H9 (cell line): ENCODE measurements at regions not wholly inside any gene's neighbourhood (a gene's known extent, or its start where the extent isn't known, plus 50 kb on each side); places are given as distances from the start of the nearest gene placed in this dataset.

ENCODE experiments used
- DNase-seq: peaks from one replicate; pipeline ENCODE4 v3.0.0-alpha.2; 2017
- H2AFZ ChIP-seq: one replicate; pipeline ENCODE4 v1.6.1; 2013; ENCODE audit warnings: mild to moderate bottlenecking, low read length, control low read depth, moderate library complexity
- H2AK5ac ChIP-seq: 2 replicates; pipeline ENCODE4 v1.6.1; 2013; ENCODE audit warnings: low read length, control low read depth, mixed read lengths; ENCODE audit not compliant: insufficient read length
- H2BK120ac ChIP-seq: one replicate; pipeline ENCODE4 v1.6.1; 2013; ENCODE audit warnings: low read depth, mild to moderate bottlenecking, low read length, control low read depth, inconsistent platforms; ENCODE audit not compliant: poor library complexity, severe bottlenecking
- H2BK12ac ChIP-seq: 2 replicates; pipeline ENCODE4 v1.6.1; 2013; ENCODE audit warnings: low read length, control low read depth, mixed read lengths, low read depth; ENCODE audit not compliant: insufficient read length
- H2BK15ac ChIP-seq: 2 replicates; pipeline ENCODE4 v1.6.1; 2013; ENCODE audit warnings: low read depth, low read length, control low read depth
- H2BK20ac ChIP-seq: one replicate; pipeline ENCODE4 v1.6.1; 2013; ENCODE audit warnings: low read depth, mild to moderate bottlenecking, low read length, control low read depth, inconsistent platforms; ENCODE audit not compliant: poor library complexity, severe bottlenecking
- H2BK5ac ChIP-seq: 2 replicates; pipeline ENCODE4 v1.6.1; 2013; ENCODE audit warnings: low read length, control low read depth, mixed read lengths; ENCODE audit not compliant: insufficient read length
- H3K14ac ChIP-seq: 2 replicates; pipeline ENCODE4 v1.6.1; 2013; ENCODE audit warnings: low read length, control low read depth; ENCODE audit not compliant: insufficient read depth
- H3K18ac ChIP-seq: 2 replicates; pipeline ENCODE4 v1.6.1; 2013; ENCODE audit warnings: low read depth, mild to moderate bottlenecking, mixed read lengths, low read length, control low read depth; ENCODE audit not compliant: insufficient read length
- H3K23ac ChIP-seq: 2 replicates; pipeline ENCODE4 v1.6.1; 2013; ENCODE audit warnings: low read length, control low read depth, mixed read lengths, low read depth; ENCODE audit not compliant: insufficient read length
- H3K23me2 ChIP-seq: 2 replicates; pipeline ENCODE4 v1.6.1; 2013; ENCODE audit warnings: low read depth, mild to moderate bottlenecking, mixed read lengths, low read length, control low read depth; ENCODE audit not compliant: insufficient read length, poor library complexity, severe bottlenecking
- H3K27ac ChIP-seq: 2 replicates; pipeline ENCODE4 v1.5.1; 2013; ENCODE audit warnings: low read length, control low read depth, mixed read lengths, low read depth; ENCODE audit not compliant: insufficient read length
- H3K27me3 ChIP-seq: 2 replicates; pipeline ENCODE4 v1.6.1; 2013; ENCODE audit warnings: low read length, control low read depth, inconsistent platforms; ENCODE audit not compliant: insufficient read depth
- H3K4ac ChIP-seq: 2 replicates; pipeline ENCODE4 v1.6.1; 2013; ENCODE audit warnings: low read depth, mild to moderate bottlenecking, control low read depth, inconsistent platforms, low read length, moderate library complexity
- H3K4me1 ChIP-seq: 2 replicates; pipeline ENCODE4 v1.6.1; 2013; ENCODE audit warnings: low read length, control low read depth, inconsistent platforms; ENCODE audit not compliant: insufficient read depth
- H3K4me2 ChIP-seq: 2 replicates; pipeline ENCODE4 v1.6.1; 2013; ENCODE audit warnings: low read length, control low read depth, mixed read lengths; ENCODE audit not compliant: insufficient read length, insufficient read depth
- H3K56ac ChIP-seq: 2 replicates; pipeline ENCODE4 v1.6.1; 2013; ENCODE audit warnings: low read depth, mild to moderate bottlenecking, mixed read lengths, low read length, control low read depth; ENCODE audit not compliant: insufficient read length
- H3K79me1 ChIP-seq: 2 replicates; pipeline ENCODE4 v1.6.1; 2013; ENCODE audit warnings: low read depth, mild to moderate bottlenecking, moderate library complexity, low read length, control low read depth, inconsistent platforms; ENCODE audit not compliant: insufficient read depth, poor library complexity, severe bottlenecking
- H3K79me2 ChIP-seq: 2 replicates; pipeline ENCODE4 v1.6.1; 2013; ENCODE audit warnings: low read length, control low read depth, inconsistent platforms; ENCODE audit not compliant: insufficient read depth
- H3K9ac ChIP-seq: 2 replicates; pipeline ENCODE4 v1.6.1; 2013; ENCODE audit warnings: low read length, control low read depth, mixed read lengths; ENCODE audit not compliant: insufficient read length; ENCODE audit errors: extremely low read depth
- H3K9me3 ChIP-seq: one replicate; pipeline ENCODE4 v1.6.1; 2013; ENCODE audit warnings: low read depth, low read length, inconsistent platforms; ENCODE audit not compliant: control insufficient read depth
- H3T11ph ChIP-seq: one replicate; pipeline ENCODE4 v1.6.1; 2013; ENCODE audit warnings: mild to moderate bottlenecking, low read length, control low read depth, inconsistent platforms
- H4K20me1 ChIP-seq: one replicate; pipeline ENCODE4 v1.6.1; 2013; ENCODE audit not compliant: control insufficient read depth, insufficient read length, insufficient read depth
- H4K5ac ChIP-seq: 2 replicates; pipeline ENCODE4 v1.6.1; 2013; ENCODE audit warnings: low read depth, mild to moderate bottlenecking, mixed read lengths, low read length, control low read depth; ENCODE audit not compliant: insufficient read length
- H4K8ac ChIP-seq: replicated peaks from 2 replicates; pipeline ENCODE4 v1.6.1; 2013; ENCODE audit warnings: low read length, control low read depth, mixed read lengths, low read depth; ENCODE audit not compliant: insufficient read length
- H4K91ac ChIP-seq: 2 replicates; pipeline ENCODE4 v1.6.1; 2013; ENCODE audit warnings: low read depth, mild to moderate bottlenecking, moderate library complexity, mixed read lengths, low read length, control low read depth; ENCODE audit not compliant: insufficient read length
- H3K27ac Mint-ChIP-seq, 3 experiments: 2 replicates in 2 of 3; 3 replicates in 1 of 3; pipeline ENCODE4 v1.8.0; 2020 to 2021; ENCODE audit warnings: mixed read lengths in 3 of 3, mild to moderate bottlenecking in 1 of 3, moderate library complexity in 1 of 3
- H3K27me3 Mint-ChIP-seq: 2 replicates; pipeline ENCODE4 v1.8.0; 2021; ENCODE audit warnings: low read depth, mild to moderate bottlenecking, moderate library complexity, mixed read lengths
- H3K36me3 Mint-ChIP-seq, 3 experiments: 2 replicates in 2 of 3; 3 replicates in 1 of 3; pipeline ENCODE4 v1.8.0; 2020 to 2021; ENCODE audit warnings: low read depth in 3 of 3, mixed read lengths in 3 of 3; ENCODE audit not compliant: insufficient read depth in 1 of 3
- H3K4me1 Mint-ChIP-seq, 2 experiments: 2 replicates each; pipeline ENCODE4 v1.8.0; 2020; ENCODE audit warnings: mixed read lengths in 2 of 2
- H3K4me3 Mint-ChIP-seq, 2 experiments: 2 replicates in 1 of 2; 3 replicates in 1 of 2; pipeline ENCODE4 v1.8.0; 2020 to 2021; ENCODE audit warnings: mild to moderate bottlenecking in 2 of 2, mixed read lengths in 2 of 2, moderate library complexity in 1 of 2
- H3K9me3 Mint-ChIP-seq, 2 experiments: 2 replicates in 1 of 2; 3 replicates in 1 of 2; pipeline ENCODE4 v1.8.0; 2020; ENCODE audit warnings: mild to moderate bottlenecking in 2 of 2, mixed read lengths in 2 of 2, moderate library complexity in 1 of 2
- WGBS: extraction: QIAGEN DNeasy Blood & Tissue Kit; methylation state at CpG from one replicate; pipeline ENCODE4 v1.1.7; 2013; ENCODE audit warnings: missing lambda C conversion rate, low lambda C conversion rate, mixed read lengths; ENCODE audit not compliant: insufficient read length; ENCODE audit errors: extremely low coverage; 5-methylcytosine and 5-hydroxymethylcytosine counted together
- TF ChIP-seq, protein P1 (sequence below): fragments of 200-600 bp; sonication (generic); conservative IDR thresholded peaks from 3 replicates; pipeline ENCODE4 v1.8.0; 2021; ENCODE audit warnings: antibody characterized with exemption, mild to moderate bottlenecking

GRCh38 chr11:23540101-23540561 lies 679.9 kb upstream of the CCDC179 start:
- no peak overlapping the region for H3K4ac ChIP-seq
- H4K91ac ChIP-seq: no peak overlapping the region
- H4K20me1 ChIP-seq: no peaks in the 10 kb centered on the region
- H3T11ph ChIP-seq: no peak overlapping the region
- no peak overlapping the region for H2BK5ac ChIP-seq
- H3K9me3 Mint-ChIP-seq: peaks cover 6 to 15% of the 10 kb centered on the region in 2 experiments
- peak overlapping the region; percentile 30 for H3K4me2 ChIP-seq
- peak overlapping the region; percentile 84 for H2AFZ ChIP-seq
- H3K18ac ChIP-seq: no peak overlapping the region
- no peak overlapping the region for H3K56ac ChIP-seq
- peak overlapping the region in 1 of 3 experiments; percentile 13; a peak in 1 of 7 replicates for H3K27ac Mint-ChIP-seq
- no peak overlapping the region for H2BK120ac ChIP-seq
- TF ChIP-seq, protein P1, sequence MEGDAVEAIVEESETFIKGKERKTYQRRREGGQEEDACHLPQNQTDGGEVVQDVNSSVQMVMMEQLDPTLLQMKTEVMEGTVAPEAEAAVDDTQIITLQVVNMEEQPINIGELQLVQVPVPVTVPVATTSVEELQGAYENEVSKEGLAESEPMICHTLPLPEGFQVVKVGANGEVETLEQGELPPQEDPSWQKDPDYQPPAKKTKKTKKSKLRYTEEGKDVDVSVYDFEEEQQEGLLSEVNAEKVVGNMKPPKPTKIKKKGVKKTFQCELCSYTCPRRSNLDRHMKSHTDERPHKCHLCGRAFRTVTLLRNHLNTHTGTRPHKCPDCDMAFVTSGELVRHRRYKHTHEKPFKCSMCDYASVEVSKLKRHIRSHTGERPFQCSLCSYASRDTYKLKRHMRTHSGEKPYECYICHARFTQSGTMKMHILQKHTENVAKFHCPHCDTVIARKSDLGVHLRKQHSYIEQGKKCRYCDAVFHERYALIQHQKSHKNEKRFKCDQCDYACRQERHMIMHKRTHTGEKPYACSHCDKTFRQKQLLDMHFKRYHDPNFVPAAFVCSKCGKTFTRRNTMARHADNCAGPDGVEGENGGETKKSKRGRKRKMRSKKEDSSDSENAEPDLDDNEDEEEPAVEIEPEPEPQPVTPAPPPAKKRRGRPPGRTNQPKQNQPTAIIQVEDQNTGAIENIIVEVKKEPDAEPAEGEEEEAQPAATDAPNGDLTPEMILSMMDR: peak; percentile 77
- H3K23me2 ChIP-seq: no peaks in the 10 kb centered on the region
- no peak overlapping the region for H2BK15ac ChIP-seq
- H3K23ac ChIP-seq: no peak overlapping the region
- H3K27me3 Mint-ChIP-seq: no peaks in the 10 kb centered on the region; the same call in 1 of the 2 replicates
- H3K36me3 Mint-ChIP-seq: peaks cover 0 to 18% (median 6%) of the 10 kb centered on the region in 3 experiments; a peak in 3 of 7 replicates
- no peak overlapping the region for H4K5ac ChIP-seq
- no peaks in the 10 kb centered on the region for H3K79me2 ChIP-seq
- no peaks in the 10 kb centered on the region for H3K4me1 ChIP-seq
- peaks cover 22 to 26% of the 10 kb centered on the region in 2 experiments for H3K4me1 Mint-ChIP-seq
- H3K9ac ChIP-seq: no peak overlapping the region
- H3K14ac ChIP-seq: no peak overlapping the region
- H2BK20ac ChIP-seq: no peak overlapping the region
- no peaks in the 10 kb centered on the region for H3K79me1 ChIP-seq
- peak; percentile 69 for DNase-seq
- no peak overlapping the region for H3K27ac ChIP-seq
- no peak overlapping the region for H4K8ac ChIP-seq
- H2BK12ac ChIP-seq: no peak overlapping the region
- no CpG with 5 or more reads among the region's 8 CpGs for WGBS
- no peaks in the 10 kb centered on the region for H3K27me3 ChIP-seq
- no peaks in the 10 kb centered on the region for H3K9me3 ChIP-seq
- no peak overlapping the region for H2AK5ac ChIP-seq
- H3K4me3 Mint-ChIP-seq: no peak overlapping the region
